Nephron progenitor cell (in vitro differentiated cells): ENCODE measurements at regions not wholly inside any gene's neighbourhood (a gene's known extent, or its start where the extent isn't known, plus 50 kb on each side); places are given as distances from the start of the nearest gene placed in this dataset.

Experiments
- DNase-seq: peaks from one replicate; pipeline ENCODE4 v3.0.0; 2021
- H3K27ac Mint-ChIP-seq: 2 replicates; pipeline ENCODE4 v1.8.0; 2021; ENCODE audit warnings: mild to moderate bottlenecking, moderate library complexity, mixed read lengths
- H3K27me3 Mint-ChIP-seq: 2 replicates; pipeline ENCODE4 v1.8.0; 2021; ENCODE audit warnings: mild to moderate bottlenecking, low read depth, mixed read lengths; ENCODE audit not compliant: poor library complexity
- H3K36me3 Mint-ChIP-seq: 2 replicates; pipeline ENCODE4 v1.8.0; 2021; ENCODE audit warnings: low read depth, mixed read lengths
- H3K4me1 Mint-ChIP-seq: 2 replicates; pipeline ENCODE4 v1.8.0; 2021; ENCODE audit warnings: mixed read lengths
- H3K4me3 Mint-ChIP-seq: 2 replicates; pipeline ENCODE4 v1.8.0; 2021; ENCODE audit warnings: mild to moderate bottlenecking, moderate library complexity, mixed read lengths
- H3K9me3 Mint-ChIP-seq: 2 replicates; pipeline ENCODE4 v1.8.0; 2021; ENCODE audit warnings: mild to moderate bottlenecking, moderate library complexity, mixed read lengths
- TF ChIP-seq, protein P1 (sequence below): fragments of 200-600 bp; sonication (generic); IDR thresholded peaks from 2 replicates; pipeline ENCODE4 v1.5.0; 2021; ENCODE audit warnings: antibody characterized with exemption

- TF ChIP-seq, protein P1, sequence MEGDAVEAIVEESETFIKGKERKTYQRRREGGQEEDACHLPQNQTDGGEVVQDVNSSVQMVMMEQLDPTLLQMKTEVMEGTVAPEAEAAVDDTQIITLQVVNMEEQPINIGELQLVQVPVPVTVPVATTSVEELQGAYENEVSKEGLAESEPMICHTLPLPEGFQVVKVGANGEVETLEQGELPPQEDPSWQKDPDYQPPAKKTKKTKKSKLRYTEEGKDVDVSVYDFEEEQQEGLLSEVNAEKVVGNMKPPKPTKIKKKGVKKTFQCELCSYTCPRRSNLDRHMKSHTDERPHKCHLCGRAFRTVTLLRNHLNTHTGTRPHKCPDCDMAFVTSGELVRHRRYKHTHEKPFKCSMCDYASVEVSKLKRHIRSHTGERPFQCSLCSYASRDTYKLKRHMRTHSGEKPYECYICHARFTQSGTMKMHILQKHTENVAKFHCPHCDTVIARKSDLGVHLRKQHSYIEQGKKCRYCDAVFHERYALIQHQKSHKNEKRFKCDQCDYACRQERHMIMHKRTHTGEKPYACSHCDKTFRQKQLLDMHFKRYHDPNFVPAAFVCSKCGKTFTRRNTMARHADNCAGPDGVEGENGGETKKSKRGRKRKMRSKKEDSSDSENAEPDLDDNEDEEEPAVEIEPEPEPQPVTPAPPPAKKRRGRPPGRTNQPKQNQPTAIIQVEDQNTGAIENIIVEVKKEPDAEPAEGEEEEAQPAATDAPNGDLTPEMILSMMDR = no peak
- H3K4me1 Mint-ChIP-seq = no peaks in the 10 kb centered on the region
- no peak overlapping the region for H3K4me3 Mint-ChIP-seq
- no peaks in the 10 kb centered on the region for H3K36me3 Mint-ChIP-seq
- peaks cover 78% of the 10 kb centered on the region for H3K9me3 Mint-ChIP-seq
- peaks cover 5% of the 10 kb centered on the region for H3K27me3 Mint-ChIP-seq
- no peak for DNase-seq
- no peak overlapping the region for H3K27ac Mint-ChIP-seq
These were observed 773.2 kb downstream of the TBC1D22A start for GRCh38 chr22:47535681-47536080.

GRCh38 chr22:47534804-47535410 is 772.5 kb downstream of the TBC1D22A start:
- Mint-ChIP-seq H3K27me3 (peaks cover 5% of the 10 kb centered on the region), H3K36me3 (no peaks in the 10 kb centered on the region), H3K4me3 (no peak overlapping the region), H3K4me1 (no peaks in the 10 kb centered on the region), H3K9me3 (peaks cover 78% of the 10 kb centered on the region), H3K27ac (no peak overlapping the region)
- no peak for DNase-seq
- TF ChIP-seq, protein P1 = no peak

DNA sequence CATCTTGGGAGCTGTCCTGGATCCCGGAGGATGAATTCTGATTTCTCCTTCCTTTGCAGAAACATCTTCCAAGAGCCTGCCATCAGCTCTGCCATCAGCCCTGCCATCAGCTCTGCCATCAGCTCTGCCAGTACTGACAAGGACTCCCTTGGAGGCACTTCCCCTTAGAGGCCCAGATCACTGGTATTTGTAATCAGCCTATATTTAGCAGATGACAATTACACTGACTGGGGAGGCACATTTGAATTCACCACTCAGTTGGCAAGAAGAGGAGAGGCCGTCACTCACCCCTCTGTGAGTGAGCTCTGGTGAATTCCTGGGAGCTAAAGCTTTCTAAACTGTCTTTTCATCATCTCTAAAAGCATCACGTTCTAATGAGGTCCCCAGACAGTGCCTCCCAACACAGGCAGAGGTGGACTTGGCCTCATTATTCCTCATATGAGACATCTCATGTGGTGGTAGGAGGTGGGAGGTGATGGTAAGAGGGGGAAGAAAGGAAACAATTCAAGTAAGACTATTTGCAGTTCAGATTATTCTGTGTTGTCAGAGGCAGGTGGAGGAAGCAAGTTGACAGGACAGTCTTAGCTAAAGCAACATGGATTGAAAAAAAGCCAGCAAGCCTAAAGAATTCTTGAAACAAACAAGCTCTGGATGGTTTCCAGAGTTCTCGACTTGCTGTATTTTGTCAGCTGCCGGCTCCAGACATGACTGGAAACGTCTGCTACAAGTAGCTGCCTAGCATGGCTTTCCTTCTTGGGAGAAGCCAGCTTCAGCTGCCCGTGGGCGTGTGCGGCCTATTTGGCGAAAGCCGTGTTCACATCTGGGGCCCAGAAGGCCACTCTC is 771.7 kb downstream of the TBC1D22A start:
- Mint-ChIP-seq H3K9me3 (peaks cover 73% of the 10 kb centered on the region), H3K27me3 (peaks cover 5% of the 10 kb centered on the region), H3K4me3 (no peak overlapping the region), H3K4me1 (no peaks in the 10 kb centered on the region), H3K27ac (no peak overlapping the region), H3K36me3 (no peaks in the 10 kb centered on the region)
- no peak for DNase-seq
- TF ChIP-seq, protein P1 = no peak

- H3K27me3 Mint-ChIP-seq = peaks cover 4% of the 10 kb centered on the region
- peaks cover 58% of the 10 kb centered on the region for H3K9me3 Mint-ChIP-seq
- no peaks in the 10 kb centered on the region for H3K36me3 Mint-ChIP-seq
- TF ChIP-seq, protein P1 = no peak
- DNase-seq = no peak
- no peak overlapping the region for H3K27ac Mint-ChIP-seq
- H3K4me1 Mint-ChIP-seq = no peaks in the 10 kb centered on the region
- H3K4me3 Mint-ChIP-seq = no peak overlapping the region
These were observed 754.6 kb downstream of the TBC1D22A start for GRCh38 chr22:47517062-47517461.

DNA sequence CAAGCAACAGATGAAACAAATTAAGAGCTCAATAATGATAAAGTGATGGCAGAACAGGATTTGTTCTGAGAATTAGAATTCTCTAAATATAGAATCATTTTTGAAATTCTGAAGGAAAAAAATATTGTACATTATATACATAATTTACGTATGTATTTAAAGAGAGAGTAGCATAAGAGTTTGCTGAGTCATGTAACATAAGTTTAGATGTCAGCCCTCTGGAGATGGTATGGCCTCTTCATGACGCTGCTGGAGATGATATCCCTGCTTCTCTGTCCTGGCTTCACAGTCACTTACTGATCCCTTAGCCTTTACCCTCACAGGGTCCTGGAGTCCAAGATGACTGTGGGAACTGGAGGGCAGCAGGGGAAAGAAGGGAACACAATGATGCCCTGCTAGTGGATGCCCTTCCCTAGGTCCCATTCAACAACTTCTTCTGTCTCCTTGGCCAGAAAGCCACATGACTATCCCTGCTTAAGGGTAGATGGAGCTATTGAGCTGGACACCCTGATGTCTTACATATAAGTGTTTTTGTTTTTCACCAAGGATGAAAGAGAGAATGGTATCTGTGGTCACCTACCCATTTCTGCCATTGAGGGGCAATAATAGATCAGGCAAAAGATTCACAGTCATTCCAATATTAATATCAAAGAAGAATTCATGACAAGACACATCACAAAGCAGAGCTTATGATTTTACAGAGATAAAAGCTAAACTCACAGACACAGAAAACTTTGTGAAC is 753.1 kb downstream of the TBC1D22A start:
- H3K27me3 Mint-ChIP-seq = peaks cover 7% of the 10 kb centered on the region
- H3K4me1 Mint-ChIP-seq = no peaks in the 10 kb centered on the region
- no peak overlapping the region for H3K4me3 Mint-ChIP-seq
- peaks cover 46% of the 10 kb centered on the region for H3K9me3 Mint-ChIP-seq
- H3K36me3 Mint-ChIP-seq = no peaks in the 10 kb centered on the region
- no peak overlapping the region for H3K27ac Mint-ChIP-seq
- DNase-seq = no peak
- TF ChIP-seq, protein P1 = no peak
